ENCODE measurements at regions not wholly inside any gene's neighbourhood (a gene's known extent, or its start where the extent isn't known, plus 50 kb on each side); places are given as distances from the start of the nearest gene placed in this dataset.

- Histone ChIP-seq H3K27ac (replicated peaks) (no peak overlapping the region), H3K4me3 (replicated peaks; ENCODE audit: insufficient read depth, low read length) (no peak overlapping the region), H3K27me3 (ENCODE audit: insufficient read depth, poor library complexity, severe bottlenecking) (peaks cover 11% of the 10 kb centered on the region)
- no peak for DNase-seq (ENCODE audit: low read depth in 1 of 2, low spot score in 1 of 2)
- TF ChIP-seq GABPA (IDR thresholded peaks at IDR 0.05; ENCODE audit: low read depth) (no peak), REST (IDR thresholded peaks at IDR 0.05; ENCODE audit: insufficient replicate concordance, low read depth) (no peak), CTCF (IDR thresholded peaks at IDR 0.05; ENCODE audit: insufficient read depth, low read length) (no peak), SPI1 (IDR thresholded peaks at IDR 0.05; ENCODE audit: borderline replicate concordance, low read depth) (no peak), POLR2AphosphoS5 (IDR thresholded peaks at IDR 0.05; ENCODE audit: low read depth) (no peak)
Observed at GRCh38 chr22:48566741-48567140, 1260.9 kb downstream of the BRD1 start.

GRCh38 chr22:48565901-48566501 lies 1261.7 kb downstream of the BRD1 start:
- no peak for TF ChIP-seq SPI1 (IDR thresholded peaks at IDR 0.05; ENCODE audit: borderline replicate concordance, low read depth)
- TF ChIP-seq GABPA (IDR thresholded peaks at IDR 0.05; ENCODE audit: low read depth): no peak
- TF ChIP-seq CTCF (IDR thresholded peaks at IDR 0.05; ENCODE audit: insufficient read depth, low read length): no peak
- TF ChIP-seq REST (IDR thresholded peaks at IDR 0.05; ENCODE audit: insufficient replicate concordance, low read depth): no peak
- TF ChIP-seq POLR2AphosphoS5 (IDR thresholded peaks at IDR 0.05; ENCODE audit: low read depth): no peak
- peaks cover 11% of the 10 kb centered on the region for H3K27me3 ChIP-seq (ENCODE audit: insufficient read depth, poor library complexity, severe bottlenecking)
- H3K27ac ChIP-seq (replicated peaks): no peak overlapping the region
- H3K4me3 ChIP-seq (replicated peaks; ENCODE audit: insufficient read depth, low read length): no peak overlapping the region
- no peak for DNase-seq (ENCODE audit: low read depth in 1 of 2, low spot score in 1 of 2)

GRCh38 chr22:48564995-48565394 lies 1262.7 kb downstream of the BRD1 start:
- DNase-seq (ENCODE audit: low read depth in 1 of 2, low spot score in 1 of 2): no peak
- Histone ChIP-seq H3K27ac (replicated peaks) (no peak overlapping the region), H3K4me3 (replicated peaks; ENCODE audit: insufficient read depth, low read length) (no peak overlapping the region), H3K27me3 (ENCODE audit: insufficient read depth, poor library complexity, severe bottlenecking) (peaks cover 11% of the 10 kb centered on the region)
- TF ChIP-seq GABPA (IDR thresholded peaks at IDR 0.05; ENCODE audit: low read depth) (no peak), POLR2AphosphoS5 (IDR thresholded peaks at IDR 0.05; ENCODE audit: low read depth) (no peak), SPI1 (IDR thresholded peaks at IDR 0.05; ENCODE audit: borderline replicate concordance, low read depth) (no peak), CTCF (IDR thresholded peaks at IDR 0.05; ENCODE audit: insufficient read depth, low read length) (no peak), REST (IDR thresholded peaks at IDR 0.05; ENCODE audit: insufficient replicate concordance, low read depth) (no peak)

Measured in HL-60 (cell line).